Astrocyte of the cerebellum (primary cell): ENCODE measurements at regions not wholly inside any gene's neighbourhood (a gene's known extent, or its start where the extent isn't known, plus 50 kb on each side); places are given as distances from the start of the nearest gene placed in this dataset.

ENCODE experiments used
- DNase-seq: peaks from one replicate; pipeline ENCODE4 v3.0.0-alpha.2; 2011; ENCODE audit warnings: low read depth
- H3K4me3 ChIP-seq: 2 replicates; pipeline ENCODE4 v1.5.1; 2011; ENCODE audit warnings: mild to moderate bottlenecking, low read depth, low read length, moderate library complexity
- in situ Hi-C: cut with HindIII; loops from 2 replicates; pipeline ENCODE4 v1.10.0; 2017; ENCODE audit warnings: low sequenced_read_pairs
- TF ChIP-seq, protein P1 (sequence below): IDR thresholded peaks from 2 replicates; pipeline ENCODE4 v1.5.1; 2012; ENCODE audit warnings: low read length, low read depth, moderate library complexity, mild to moderate bottlenecking; ENCODE audit errors: missing control alignments

DNA sequence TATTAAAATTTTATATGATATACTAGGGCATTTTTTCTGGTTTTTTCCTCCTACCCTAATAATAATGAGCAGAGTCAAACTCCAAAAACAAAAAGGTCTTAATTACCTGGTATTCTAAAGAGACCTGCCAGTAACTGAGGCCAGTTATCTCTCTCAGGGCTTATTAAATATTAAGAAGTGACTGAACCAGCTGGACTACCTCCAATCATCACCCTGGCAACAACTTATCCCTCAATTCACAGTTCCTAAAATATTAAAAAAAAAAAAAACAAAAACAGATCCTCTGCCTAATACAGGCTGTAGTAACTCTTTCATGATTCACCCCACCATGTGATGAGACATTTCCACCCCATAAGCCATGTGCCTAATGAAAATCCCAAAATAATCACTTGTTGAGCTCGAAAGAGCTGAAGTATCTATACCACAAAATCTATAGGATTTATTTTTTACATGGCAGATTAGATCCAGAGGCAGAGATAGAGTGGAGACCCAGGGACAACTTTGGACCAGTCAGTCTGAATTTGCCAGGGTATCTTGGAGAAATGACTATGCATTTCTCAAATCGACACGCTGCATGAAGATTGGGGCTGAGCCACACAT is 698.0 kb downstream of the FAT4 start:
- no peak overlapping the region for H3K4me3 ChIP-seq
- in situ Hi-C loops: no loop called here
- TF ChIP-seq, protein P1, sequence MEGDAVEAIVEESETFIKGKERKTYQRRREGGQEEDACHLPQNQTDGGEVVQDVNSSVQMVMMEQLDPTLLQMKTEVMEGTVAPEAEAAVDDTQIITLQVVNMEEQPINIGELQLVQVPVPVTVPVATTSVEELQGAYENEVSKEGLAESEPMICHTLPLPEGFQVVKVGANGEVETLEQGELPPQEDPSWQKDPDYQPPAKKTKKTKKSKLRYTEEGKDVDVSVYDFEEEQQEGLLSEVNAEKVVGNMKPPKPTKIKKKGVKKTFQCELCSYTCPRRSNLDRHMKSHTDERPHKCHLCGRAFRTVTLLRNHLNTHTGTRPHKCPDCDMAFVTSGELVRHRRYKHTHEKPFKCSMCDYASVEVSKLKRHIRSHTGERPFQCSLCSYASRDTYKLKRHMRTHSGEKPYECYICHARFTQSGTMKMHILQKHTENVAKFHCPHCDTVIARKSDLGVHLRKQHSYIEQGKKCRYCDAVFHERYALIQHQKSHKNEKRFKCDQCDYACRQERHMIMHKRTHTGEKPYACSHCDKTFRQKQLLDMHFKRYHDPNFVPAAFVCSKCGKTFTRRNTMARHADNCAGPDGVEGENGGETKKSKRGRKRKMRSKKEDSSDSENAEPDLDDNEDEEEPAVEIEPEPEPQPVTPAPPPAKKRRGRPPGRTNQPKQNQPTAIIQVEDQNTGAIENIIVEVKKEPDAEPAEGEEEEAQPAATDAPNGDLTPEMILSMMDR: no peak
- DNase-seq: no peak

DNA sequence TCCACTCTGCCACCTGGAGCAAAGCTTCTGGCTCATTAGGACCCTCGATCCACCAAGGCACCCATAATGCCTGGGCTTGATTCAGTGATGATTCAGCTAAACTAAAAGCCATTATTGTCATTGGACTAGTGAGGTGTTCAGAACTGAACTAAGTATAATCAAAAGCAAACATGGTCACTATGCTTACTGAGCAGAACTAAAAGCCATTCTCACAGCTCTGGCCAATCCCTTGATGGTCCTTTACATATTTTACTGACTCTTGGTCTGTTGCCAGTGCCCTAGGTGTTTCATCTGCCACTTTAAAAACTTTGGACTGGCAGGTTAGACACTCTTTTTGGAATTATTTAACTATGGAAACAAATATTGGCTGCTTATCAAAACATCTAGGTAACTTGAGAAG is 703.5 kb downstream of the FAT4 start:
- no peak overlapping the region for H3K4me3 ChIP-seq
- in situ Hi-C loops: no loop called here
- DNase-seq: no peak
- TF ChIP-seq, protein P1: no peak

DNA sequence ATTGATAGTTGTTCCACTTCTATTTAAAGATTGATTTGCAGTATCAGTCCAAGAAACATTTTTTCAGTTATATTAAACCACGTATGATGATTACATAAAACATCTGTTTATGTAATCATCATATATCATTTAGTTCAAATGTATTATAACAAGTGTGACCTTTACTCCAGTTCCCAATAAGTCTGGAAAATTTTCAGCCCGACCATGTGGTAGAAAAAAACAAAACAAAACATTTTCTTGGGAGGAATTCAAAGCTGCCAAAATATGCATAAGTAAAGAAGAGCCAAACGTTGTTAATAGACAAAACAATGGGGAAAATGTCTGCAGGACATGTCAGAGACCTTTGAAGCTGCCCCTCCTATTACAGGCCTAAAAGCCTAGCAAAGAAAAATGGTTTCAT is 709.1 kb downstream of the FAT4 start:
- no peak for DNase-seq
- in situ Hi-C loops: no loop called here
- TF ChIP-seq, protein P1: no peak
- no peak overlapping the region for H3K4me3 ChIP-seq

DNA sequence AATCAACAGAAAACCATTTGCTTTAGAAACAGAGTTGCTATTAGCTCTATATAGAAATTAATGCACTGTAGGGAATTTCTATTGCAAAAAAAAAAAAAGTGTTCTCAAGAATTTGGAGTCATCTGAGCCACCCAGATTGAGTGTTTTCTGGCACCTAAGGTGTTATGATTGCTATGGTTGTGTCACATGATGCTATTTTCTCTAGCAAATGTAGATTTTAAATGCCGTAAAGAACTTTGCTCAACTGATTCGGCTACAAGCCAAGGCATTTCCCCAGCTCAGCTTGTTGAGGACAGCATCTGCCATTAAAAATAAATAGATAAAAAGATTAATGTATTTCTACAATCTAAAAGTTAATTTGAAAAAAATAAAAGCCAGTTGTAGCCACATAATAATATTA is 712.8 kb downstream of the FAT4 start:
- no peak overlapping the region for H3K4me3 ChIP-seq
- in situ Hi-C loops: no loop called here
- no peak for DNase-seq
- TF ChIP-seq, protein P1: no peak

DNA sequence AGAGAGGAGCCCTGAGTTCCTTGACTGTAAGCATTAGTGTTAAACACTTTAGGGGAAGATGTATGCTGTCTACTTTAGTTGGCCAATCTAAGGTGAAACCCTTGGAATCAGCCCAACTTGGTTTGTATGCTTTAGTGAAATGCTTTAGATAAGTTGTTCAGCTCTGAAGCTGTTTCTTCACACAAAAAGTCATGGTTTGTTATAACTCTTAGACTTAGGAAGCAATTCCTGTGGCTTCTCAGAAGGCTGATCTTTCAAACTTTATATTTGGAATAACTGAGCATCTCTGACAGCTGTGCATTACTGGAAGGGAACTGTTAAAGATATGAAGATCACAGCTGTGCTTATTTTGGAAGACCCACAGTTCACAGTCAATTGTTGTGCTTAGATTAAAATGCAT is 714.1 kb downstream of the FAT4 start:
- no peak for DNase-seq
- H3K4me3 ChIP-seq: no peak overlapping the region
- in situ Hi-C loops: no loop called here

DNA sequence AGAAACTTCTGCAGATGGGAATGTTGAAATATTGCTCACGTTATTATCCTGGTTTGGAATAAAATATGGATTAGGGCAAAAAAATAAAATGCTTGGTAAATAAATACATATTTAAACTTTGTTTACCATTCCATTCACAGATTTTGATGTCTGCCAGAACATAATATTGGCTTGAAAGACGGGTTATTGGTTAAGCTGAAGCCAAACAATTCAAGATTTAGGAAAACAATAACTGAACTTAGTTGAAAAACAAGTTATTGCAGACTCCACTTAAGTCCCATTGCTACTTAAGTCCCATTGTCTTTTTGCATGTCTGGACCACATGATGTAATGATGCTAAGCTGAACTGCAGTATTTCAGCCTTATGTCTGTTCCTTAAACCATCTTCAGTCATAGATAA is 722.5 kb downstream of the FAT4 start:
- in situ Hi-C loops: no loop called here
- TF ChIP-seq, protein P1: no peak
- no peak for DNase-seq
- H3K4me3 ChIP-seq: no peak overlapping the region

More for the DNA sequence above, 714.1 kb downstream of the FAT4 start:
- TF ChIP-seq, protein P1: no peak
